Liver (tissue), 3 donors: ENCODE measurements at regions not wholly inside any gene's neighbourhood (a gene's known extent, or its start where the extent isn't known, plus 50 kb on each side); places are given as distances from the start of the nearest gene placed in this dataset.

Source experiments
- RAD21 ChIP-seq, 2 donors: IDR thresholded peaks; 2 replicates each; pipeline ENCODE4 v1.6.1; 2016; ENCODE audit warnings: antibody characterized with exemption in 2 of 2, mild to moderate bottlenecking in 2 of 2
- TAF1 ChIP-seq: conservative IDR thresholded peaks from 2 replicates; pipeline ENCODE4 v1.6.1; 2016; ENCODE audit warnings: antibody characterized with exemption, mild to moderate bottlenecking
- TF ChIP-seq, protein P1 (sequence below): fragments of 150-350 bp; IDR thresholded peaks from 2 replicates; pipeline ENCODE4 v1.5.1; 2017; ENCODE audit warnings: improper control_type of control experiment, low read depth, low read length; ENCODE audit not compliant: missing input control
- TF ChIP-seq, protein P2 (sequence below): IDR thresholded peaks from 2 replicates; pipeline ENCODE4 v1.6.1; 2016; ENCODE audit warnings: antibody characterized with exemption
- TF ChIP-seq, protein P3 (sequence below): IDR thresholded peaks from 2 replicates; pipeline ENCODE4 v1.6.1; 2016; ENCODE audit warnings: antibody characterized with exemption
- TF ChIP-seq, protein P4 (sequence below): IDR thresholded peaks from 2 replicates; pipeline ENCODE4 v1.6.1; 2016; ENCODE audit warnings: antibody characterized with exemption
- donor health status: healthy.
- donor health status: healthy.

DNA sequence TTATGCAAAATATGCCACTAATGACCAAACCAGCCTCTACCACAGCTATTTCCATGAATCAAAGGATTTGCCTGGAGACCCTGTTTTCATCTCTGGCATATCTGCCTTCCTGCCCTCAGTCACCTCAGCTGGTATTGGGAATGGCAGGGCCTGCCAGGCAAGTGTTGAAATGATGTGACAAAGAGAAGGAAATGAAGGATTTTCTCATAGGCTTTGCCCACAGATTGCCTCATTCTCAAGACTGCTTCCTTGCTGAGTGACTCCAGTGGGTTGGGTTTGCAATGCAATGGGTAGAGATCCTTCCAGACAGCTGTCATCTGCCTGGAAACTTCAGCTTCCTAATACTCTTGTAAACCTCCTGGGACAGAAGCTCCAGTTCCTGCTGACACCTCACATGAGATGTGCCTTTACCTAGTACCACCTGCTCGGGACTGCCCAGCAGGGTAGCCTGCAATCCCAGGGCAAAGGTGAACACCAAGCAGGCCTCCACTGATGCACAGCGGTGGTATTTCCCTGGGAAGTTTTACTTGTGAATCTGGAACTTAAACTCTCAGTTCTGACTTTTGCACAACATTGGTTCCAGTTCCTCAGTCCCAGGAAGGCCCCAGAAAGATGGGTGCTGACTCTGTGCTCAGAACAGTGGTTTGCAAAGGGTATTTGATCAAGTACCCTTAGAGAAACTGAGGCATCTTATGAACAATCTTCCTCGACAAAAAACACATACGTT lies 64.8 kb upstream of the SLC1A1 start:
- TF ChIP-seq, protein P1, sequence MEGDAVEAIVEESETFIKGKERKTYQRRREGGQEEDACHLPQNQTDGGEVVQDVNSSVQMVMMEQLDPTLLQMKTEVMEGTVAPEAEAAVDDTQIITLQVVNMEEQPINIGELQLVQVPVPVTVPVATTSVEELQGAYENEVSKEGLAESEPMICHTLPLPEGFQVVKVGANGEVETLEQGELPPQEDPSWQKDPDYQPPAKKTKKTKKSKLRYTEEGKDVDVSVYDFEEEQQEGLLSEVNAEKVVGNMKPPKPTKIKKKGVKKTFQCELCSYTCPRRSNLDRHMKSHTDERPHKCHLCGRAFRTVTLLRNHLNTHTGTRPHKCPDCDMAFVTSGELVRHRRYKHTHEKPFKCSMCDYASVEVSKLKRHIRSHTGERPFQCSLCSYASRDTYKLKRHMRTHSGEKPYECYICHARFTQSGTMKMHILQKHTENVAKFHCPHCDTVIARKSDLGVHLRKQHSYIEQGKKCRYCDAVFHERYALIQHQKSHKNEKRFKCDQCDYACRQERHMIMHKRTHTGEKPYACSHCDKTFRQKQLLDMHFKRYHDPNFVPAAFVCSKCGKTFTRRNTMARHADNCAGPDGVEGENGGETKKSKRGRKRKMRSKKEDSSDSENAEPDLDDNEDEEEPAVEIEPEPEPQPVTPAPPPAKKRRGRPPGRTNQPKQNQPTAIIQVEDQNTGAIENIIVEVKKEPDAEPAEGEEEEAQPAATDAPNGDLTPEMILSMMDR = no peak
- TF ChIP-seq TAF1 (no peak), RAD21 (IDR thresholded peaks at IDR 0.05) (no peak)
- TF ChIP-seq, protein P2, sequence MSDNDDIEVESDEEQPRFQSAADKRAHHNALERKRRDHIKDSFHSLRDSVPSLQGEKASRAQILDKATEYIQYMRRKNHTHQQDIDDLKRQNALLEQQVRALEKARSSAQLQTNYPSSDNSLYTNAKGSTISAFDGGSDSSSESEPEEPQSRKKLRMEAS = no peak
- TF ChIP-seq, protein P3, sequence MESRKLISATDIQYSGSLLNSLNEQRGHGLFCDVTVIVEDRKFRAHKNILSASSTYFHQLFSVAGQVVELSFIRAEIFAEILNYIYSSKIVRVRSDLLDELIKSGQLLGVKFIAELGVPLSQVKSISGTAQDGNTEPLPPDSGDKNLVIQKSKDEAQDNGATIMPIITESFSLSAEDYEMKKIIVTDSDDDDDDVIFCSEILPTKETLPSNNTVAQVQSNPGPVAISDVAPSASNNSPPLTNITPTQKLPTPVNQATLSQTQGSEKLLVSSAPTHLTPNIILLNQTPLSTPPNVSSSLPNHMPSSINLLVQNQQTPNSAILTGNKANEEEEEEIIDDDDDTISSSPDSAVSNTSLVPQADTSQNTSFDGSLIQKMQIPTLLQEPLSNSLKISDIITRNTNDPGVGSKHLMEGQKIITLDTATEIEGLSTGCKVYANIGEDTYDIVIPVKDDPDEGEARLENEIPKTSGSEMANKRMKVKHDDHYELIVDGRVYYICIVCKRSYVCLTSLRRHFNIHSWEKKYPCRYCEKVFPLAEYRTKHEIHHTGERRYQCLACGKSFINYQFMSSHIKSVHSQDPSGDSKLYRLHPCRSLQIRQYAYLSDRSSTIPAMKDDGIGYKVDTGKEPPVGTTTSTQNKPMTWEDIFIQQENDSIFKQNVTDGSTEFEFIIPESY = no peak
- TF ChIP-seq, protein P4, sequence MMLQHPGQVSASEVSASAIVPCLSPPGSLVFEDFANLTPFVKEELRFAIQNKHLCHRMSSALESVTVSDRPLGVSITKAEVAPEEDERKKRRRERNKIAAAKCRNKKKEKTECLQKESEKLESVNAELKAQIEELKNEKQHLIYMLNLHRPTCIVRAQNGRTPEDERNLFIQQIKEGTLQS = no peak
